GDM1 (cell line): ENCODE measurements at regions not wholly inside any gene's neighbourhood (a gene's known extent, or its start where the extent isn't known, plus 50 kb on each side); places are given as distances from the start of the nearest gene placed in this dataset.

Experiments used
- DNase-seq: peaks from one replicate; lab custom pipeline; 2025; lab: John Stamatoyannopoulos, UW

- no peak for DNase-seq
These were observed 300.8 kb downstream of the EFNB2 start for GRCh38 chr13:106234636-106235035.

- no peak for DNase-seq
These were observed 302.2 kb downstream of the EFNB2 start for GRCh38 chr13:106233134-106233735.

DNA sequence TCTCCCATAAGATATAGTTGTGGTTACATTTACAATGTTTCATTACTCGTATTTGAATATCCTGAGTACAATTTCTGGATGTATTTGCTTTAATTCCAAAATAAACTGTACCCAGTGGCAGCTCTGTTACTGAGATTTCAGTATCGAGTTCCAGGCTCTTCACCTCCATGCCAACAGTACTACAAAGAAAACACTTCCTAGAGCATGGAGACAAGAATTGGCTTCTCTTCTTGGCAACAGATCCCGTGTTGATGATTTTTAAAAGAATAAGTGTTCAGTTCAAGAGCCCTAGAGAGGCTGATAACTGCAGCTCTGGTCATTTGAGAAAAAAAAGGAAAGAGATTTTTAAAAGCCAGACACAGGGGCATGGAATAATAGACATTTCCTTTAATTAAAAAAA is 302.8 kb downstream of the EFNB2 start:
- DNase-seq = no peak

- no peak for DNase-seq
These were observed 305.0 kb downstream of the EFNB2 start for GRCh38 chr13:106230450-106230849.

DNA sequence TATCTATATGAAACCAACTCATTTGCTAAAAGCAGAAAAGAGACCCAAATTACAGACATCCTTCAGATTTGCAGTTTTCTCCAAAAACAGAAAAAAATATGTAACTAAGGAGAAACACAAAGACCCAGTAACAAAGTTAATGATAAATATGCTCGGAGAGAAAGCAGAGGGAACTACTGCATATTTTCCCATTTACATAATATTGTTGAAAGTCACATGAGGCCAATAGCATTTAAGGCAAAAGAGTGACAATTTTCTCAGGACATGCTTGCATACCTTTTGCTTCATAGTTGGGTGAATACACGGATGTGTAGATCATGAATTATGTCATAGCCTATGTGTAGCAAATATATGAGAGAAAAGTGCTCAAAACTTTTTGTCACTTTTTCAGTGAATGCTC is 310.3 kb downstream of the EFNB2 start:
- no peak for DNase-seq

GRCh38 chr13:106220211-106220610 is 315.3 kb downstream of the EFNB2 start:
- no peak for DNase-seq

DNA sequence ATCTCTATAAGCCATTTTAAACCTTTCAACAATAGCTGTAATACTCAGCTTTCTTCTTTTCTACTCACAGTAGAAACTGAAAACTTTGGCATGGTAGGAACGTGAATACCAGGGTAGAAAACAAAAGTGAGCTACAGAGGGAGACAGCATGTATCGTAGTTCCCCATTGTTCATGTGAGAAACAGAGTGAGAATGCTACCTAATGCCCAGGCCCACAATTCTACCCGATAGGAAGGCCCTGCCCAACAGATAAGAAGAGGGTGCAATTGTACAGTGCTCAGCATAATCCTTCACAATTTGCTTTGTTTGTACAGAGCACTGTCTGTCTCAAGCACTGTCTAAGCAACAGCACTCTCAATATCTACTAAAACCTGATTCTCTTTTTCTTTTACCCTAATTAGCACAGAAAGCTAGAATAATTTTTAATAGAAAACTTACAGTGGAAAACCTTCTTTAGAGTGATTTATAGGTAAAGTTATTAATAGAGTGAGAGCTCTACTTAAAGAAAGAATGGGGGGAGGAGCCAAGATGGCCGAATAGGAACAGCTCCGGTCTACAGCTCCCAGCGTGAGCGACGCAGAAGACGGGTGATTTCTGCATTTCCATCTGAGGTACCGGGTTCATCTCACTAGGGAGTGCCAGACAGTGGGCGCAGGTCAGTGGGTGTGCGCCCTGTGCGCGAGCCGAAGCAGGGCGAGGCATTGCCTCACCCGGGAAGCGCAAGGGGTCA is 322.3 kb downstream of the EFNB2 start:
- DNase-seq = no peak

DNA sequence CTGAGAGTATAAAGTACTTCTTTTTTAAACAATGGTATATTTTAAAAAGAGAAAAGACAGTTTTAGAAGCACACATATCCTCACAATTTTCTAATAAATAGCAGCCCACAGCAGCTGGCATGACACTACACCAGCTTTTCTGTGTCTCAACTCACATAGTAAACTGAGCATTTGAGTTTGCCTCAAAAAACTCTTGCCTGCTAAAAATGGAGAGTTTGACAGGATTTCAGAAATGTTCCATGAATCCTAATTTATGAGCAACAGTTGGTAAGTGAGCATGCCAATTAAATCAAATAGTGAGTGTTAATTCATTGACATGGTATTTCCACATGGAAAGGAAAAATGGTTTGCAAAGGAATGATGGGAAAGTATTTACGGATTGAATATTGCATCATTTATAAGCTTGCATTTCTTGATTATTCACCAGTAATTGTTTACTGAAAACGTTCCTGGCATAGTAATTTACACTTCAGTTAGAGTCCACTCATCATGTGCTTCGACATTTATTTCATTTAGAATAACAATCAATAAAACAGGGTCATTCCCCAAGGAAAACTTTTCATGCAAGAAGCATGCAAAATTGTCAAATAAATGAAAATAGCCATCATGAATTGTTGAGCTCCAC is 323.0 kb downstream of the EFNB2 start:
- DNase-seq = no peak

- no peak for DNase-seq
These were observed 325.1 kb downstream of the EFNB2 start for GRCh38 chr13:106210324-106210723.

DNA sequence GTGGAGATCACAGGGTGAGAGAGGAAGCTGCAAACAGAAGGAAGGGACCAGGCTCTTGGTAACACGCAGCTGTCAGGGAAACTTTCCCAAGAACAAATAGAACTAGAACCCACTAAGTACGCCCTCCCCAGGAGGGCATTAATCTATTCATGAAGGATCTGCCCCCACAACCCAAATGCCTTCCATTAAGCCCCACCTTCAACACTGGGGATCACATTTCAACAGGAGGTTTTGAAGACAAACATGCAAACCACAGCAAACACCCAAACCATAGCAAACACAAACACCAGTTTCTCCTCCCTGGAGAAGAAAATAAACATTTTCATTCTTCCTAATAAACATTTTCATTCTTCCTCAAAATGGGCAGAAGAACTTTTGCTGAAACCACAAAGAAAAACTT is 329.6 kb downstream of the EFNB2 start:
- DNase-seq = no peak

DNA sequence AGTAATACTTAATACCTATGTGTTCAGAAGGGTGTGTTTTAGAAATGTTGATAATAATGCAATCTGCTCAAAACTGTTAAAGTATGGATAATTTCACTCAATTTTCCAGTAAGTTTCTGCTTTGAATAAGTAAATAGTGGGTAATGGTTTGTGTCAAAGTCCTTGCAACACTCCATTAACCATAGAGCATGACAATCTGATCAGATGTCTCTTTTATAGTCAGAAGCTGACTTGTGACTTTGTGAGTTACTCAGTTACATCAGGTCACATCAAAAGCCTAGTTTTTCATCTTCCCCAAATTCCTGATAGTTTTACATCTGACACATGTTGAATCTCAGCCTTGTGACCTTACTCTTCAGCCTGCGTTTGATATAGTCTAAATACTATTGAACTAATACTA is 338.0 kb downstream of the EFNB2 start:
- no peak for DNase-seq

DNA sequence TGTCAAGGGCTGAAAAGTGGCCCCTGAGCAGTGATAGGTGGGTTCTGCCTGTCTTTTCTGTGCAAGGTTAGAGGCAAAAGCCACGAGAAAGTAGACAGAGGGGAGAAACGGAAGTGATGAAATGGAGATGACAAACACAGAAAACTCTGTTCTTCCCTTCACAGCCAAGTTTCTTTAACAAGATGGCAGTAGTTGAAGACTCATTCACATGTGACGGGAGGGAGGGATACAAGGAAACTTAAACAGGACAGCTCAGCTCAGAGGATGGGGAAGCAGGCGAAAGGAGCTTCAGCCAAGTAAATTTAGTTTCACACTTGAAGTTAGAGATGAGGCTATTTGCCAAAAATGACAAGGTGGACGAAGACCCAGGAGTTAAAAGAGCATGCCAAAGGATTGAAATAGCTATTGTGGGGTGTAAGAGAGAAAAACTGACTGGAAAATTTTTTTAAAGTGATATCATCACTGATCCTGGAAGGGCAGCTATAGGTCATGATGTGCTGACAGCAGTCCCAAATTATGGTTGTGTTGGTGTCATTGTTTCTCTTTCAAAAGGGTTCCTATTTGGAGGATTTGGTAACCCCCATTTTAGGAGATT is 347.9 kb downstream of the EFNB2 start:
- DNase-seq = no peak

GRCh38 chr13:106187101-106187500 is 348.4 kb downstream of the EFNB2 start:
- no peak for DNase-seq

- DNase-seq = no peak
These were observed 349.0 kb downstream of the EFNB2 start for GRCh38 chr13:106186366-106187030.

DNA sequence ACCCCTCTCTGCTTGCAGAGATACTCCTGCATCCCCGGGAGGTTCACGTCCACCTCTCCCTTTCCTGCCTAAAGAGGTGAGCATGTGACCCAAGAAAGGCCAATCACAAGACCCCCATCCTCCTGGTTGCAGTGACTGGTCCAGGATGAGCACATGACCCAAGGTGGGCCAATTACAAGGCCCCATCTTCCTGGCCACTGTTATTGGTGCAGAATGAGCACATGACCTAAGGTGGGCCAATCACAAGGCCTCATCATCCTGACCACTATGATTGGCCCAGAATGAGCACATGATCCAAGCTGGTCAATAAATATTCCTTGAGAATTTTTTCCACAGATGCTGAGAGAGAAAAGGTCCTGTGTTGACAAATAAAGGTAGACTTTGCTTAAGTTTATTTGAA is 350.7 kb downstream of the EFNB2 start:
- no peak for DNase-seq

GRCh38 chr13:106183410-106184065 is 351.9 kb downstream of the EFNB2 start:
- no peak for DNase-seq

GRCh38 chr13:106182404-106182803 is 353.1 kb downstream of the EFNB2 start:
- DNase-seq = peak; percentile 16

GRCh38 chr13:106178816-106179215 is 356.6 kb downstream of the EFNB2 start:
- DNase-seq = no peak

GRCh38 chr13:106177146-106177545 is 358.3 kb downstream of the EFNB2 start:
- no peak for DNase-seq

- DNase-seq = no peak
These were observed 359.3 kb downstream of the EFNB2 start for GRCh38 chr13:106176117-106176516.

DNA sequence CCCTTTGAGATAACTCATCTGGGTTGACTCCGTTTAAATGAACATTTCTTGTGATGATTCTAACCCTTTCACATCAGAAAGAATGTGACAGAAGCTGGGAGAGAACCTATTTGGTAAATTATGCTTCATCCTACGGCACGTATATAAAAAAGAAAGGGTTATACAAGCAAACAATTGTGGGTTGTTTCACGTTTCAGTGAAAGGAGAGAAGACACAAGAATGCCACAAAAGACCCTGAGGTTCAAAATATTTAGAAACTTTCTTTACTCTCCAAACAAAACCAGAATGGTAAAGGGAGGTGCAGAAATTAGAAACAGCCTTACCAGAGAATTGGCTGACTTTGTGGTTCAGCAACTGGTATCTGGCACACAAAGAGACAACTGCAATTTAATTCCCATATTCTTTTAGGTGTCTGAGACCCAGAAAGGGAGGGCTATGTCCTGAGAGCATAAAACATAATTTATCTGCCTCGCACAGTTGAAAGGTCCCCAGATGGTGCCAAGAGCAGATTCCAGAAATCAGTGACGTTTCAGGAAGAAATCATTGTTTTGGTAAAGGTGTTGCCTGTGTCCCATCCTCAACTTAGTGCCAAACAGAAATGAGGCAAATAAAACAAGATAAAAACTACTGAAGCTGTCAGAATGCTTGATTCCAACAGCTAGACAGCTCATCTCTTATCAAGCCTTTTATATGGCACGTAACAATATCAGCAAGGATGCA is 361.4 kb downstream of the EFNB2 start:
- no peak for DNase-seq
